GM18907 (cell line): ENCODE measurements at regions not wholly inside any gene's neighbourhood (a gene's known extent, or its start where the extent isn't known, plus 50 kb on each side); places are given as distances from the start of the nearest gene placed in this dataset.

Experiments
- ATAC-seq: cut with Tn5 transposase; IDR thresholded peaks from one replicate; pipeline ENCODE4 v1.9.1; 2021; ENCODE audit warnings: mild to moderate bottlenecking, moderate library complexity; ENCODE audit not compliant: unreplicated experiment

GRCh38 chr6:66913657-66914056 is 1206.6 kb upstream of the EYS start:
- ATAC-seq = no peak

- no peak for ATAC-seq
These were observed 1195.4 kb upstream of the EYS start for GRCh38 chr6:66902457-66902856.

- ATAC-seq = no peak
These were observed 1193.4 kb upstream of the EYS start for GRCh38 chr6:66900133-66901083.

GRCh38 chr6:66897576-66897975 is 1190.5 kb upstream of the EYS start:
- no peak for ATAC-seq

GRCh38 chr6:66896415-66896814 is 1189.4 kb upstream of the EYS start:
- no peak for ATAC-seq

- ATAC-seq = no peak
These were observed 1176.4 kb upstream of the EYS start for GRCh38 chr6:66883453-66883852.

GRCh38 chr6:66866801-66867200 is 1159.8 kb upstream of the EYS start:
- ATAC-seq = no peak

- no peak for ATAC-seq
These were observed 1158.7 kb upstream of the EYS start for GRCh38 chr6:66865771-66866170.

- no peak for ATAC-seq
These were observed 1154.0 kb upstream of the EYS start for GRCh38 chr6:66861007-66861541.

- ATAC-seq = no peak
These were observed 1153.3 kb upstream of the EYS start for GRCh38 chr6:66860328-66860727.

- ATAC-seq = no peak
These were observed 1151.2 kb upstream of the EYS start for GRCh38 chr6:66858196-66858595.

GRCh38 chr6:66854014-66854413 is 1147.0 kb upstream of the EYS start:
- no peak for ATAC-seq

- ATAC-seq = no peak
These were observed 1144.9 kb upstream of the EYS start for GRCh38 chr6:66851930-66852329.

GRCh38 chr6:66849843-66850242 is 1142.8 kb upstream of the EYS start:
- no peak for ATAC-seq

- ATAC-seq = no peak
These were observed 1141.4 kb upstream of the EYS start for GRCh38 chr6:66848244-66848953.

GRCh38 chr6:66838764-66839163 is 1131.7 kb upstream of the EYS start:
- ATAC-seq = no peak

GRCh38 chr6:66825539-66825938 is 1118.5 kb upstream of the EYS start:
- ATAC-seq = no peak

- no peak for ATAC-seq
These were observed 1107.1 kb upstream of the EYS start for GRCh38 chr6:66814156-66814555.

GRCh38 chr6:66808771-66809170 is 1101.7 kb upstream of the EYS start:
- ATAC-seq = no peak

- ATAC-seq = no peak
These were observed 1090.0 kb upstream of the EYS start for GRCh38 chr6:66796987-66797386.

GRCh38 chr6:66788579-66788978 is 1081.6 kb upstream of the EYS start:
- ATAC-seq = no peak

- ATAC-seq = no peak
These were observed 1065.8 kb upstream of the EYS start for GRCh38 chr6:66772800-66773199.
